H1 (cell line): ENCODE measurements at regions not wholly inside any gene's neighbourhood (a gene's known extent, or its start where the extent isn't known, plus 50 kb on each side); places are given as distances from the start of the nearest gene placed in this dataset.

Source experiments
- CBX5 ChIP-seq: fragments of 300-800, 300-1000 bp; sonication (generic); IDR thresholded peaks from 2 replicates; pipeline ENCODE4 v1.7.1; 2016; ENCODE audit warnings: antibody characterized with exemption, low read length, low read depth
- CHD2 ChIP-seq: IDR thresholded peaks from 2 replicates; pipeline ENCODE4 v1.6.1; 2012; ENCODE audit warnings: low read length, improper control_type of control experiment
- GTF2F1 ChIP-seq: IDR thresholded peaks from 2 replicates; pipeline ENCODE4 v1.6.1; 2012; ENCODE audit warnings: low read depth, low read length, improper control_type of control experiment, borderline replicate concordance
- RAD21 ChIP-seq, 2 experiments: IDR thresholded peaks in 1 of 2; conservative IDR thresholded peaks in 1 of 2; 2 replicates each; pipeline ENCODE4 v1.6.1; 2011; ENCODE audit warnings: low read depth in 2 of 2, low read length in 2 of 2, improper control_type of control experiment in 1 of 2, inconsistent platforms in 1 of 2, mild to moderate bottlenecking in 1 of 2, moderate library complexity in 1 of 2
- RXRA ChIP-seq: IDR thresholded peaks from 2 replicates; pipeline ENCODE4 v1.6.1; 2011; ENCODE audit warnings: low read depth, mild to moderate bottlenecking, low read length, moderate library complexity; ENCODE audit not compliant: insufficient read depth
- SP2 ChIP-seq: IDR thresholded peaks from 2 replicates; pipeline ENCODE4 v1.6.1; 2012; ENCODE audit warnings: mild to moderate bottlenecking, low read length, inconsistent platforms
- TCF12 ChIP-seq: IDR thresholded peaks from 2 replicates; pipeline ENCODE4 v1.6.1; 2011; ENCODE audit warnings: low read depth, mild to moderate bottlenecking, low read length
- ZNF274 ChIP-seq: IDR thresholded peaks from 2 replicates; pipeline ENCODE4 v1.7.0; 2012; ENCODE audit warnings: low read length, borderline replicate concordance; ENCODE audit errors: extremely low read depth

DNA sequence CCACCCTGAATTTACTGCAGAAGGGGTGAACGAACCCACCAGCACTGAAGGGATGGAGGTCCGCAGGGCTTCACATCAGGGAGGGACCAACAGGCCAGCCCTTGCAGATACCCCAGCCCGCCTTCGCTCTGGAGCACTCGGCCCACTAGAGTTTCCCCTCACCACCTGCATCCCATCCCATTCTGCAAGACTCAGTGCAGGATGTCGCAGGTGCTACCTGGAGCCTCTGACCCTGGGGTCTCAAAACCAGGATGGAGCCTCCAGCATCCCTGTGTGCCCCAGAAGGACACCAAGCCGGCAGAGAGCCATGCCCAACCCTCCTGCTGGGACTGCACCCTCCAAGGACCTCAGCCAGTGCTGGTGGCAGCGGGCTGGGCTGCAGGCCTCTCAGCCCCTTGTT is 57.6 kb upstream of the ADRA2C start (continued):
- TF ChIP-seq GTF2F1 (no peak), CBX5 (no peak), TCF12 (no peak), CHD2 (no peak), RXRA (no peak), ZNF274 (no peak), RAD21 (IDR thresholded peaks at IDR 0.05 in 1 of 2, conservative IDR thresholded peaks at IDR 0.05 in 1 of 2; ENCODE audit: low read depth in 2 of 2, low read length in 2 of 2) (no peak), SP2 (no peak)
